PFSK-1 (cell line): ENCODE measurements at regions not wholly inside any gene's neighbourhood (a gene's known extent, or its start where the extent isn't known, plus 50 kb on each side); places are given as distances from the start of the nearest gene placed in this dataset.

Experiments used
- FOXP2 ChIP-seq: optimal IDR thresholded peaks from 2 replicates; pipeline ENCODE3; 2011; ENCODE audit warnings: borderline replicate concordance, control low read depth, inconsistent platforms; ENCODE audit not compliant: insufficient read depth; ENCODE audit errors: extremely low read length, extremely low read depth
- TAF1 ChIP-seq: IDR thresholded peaks from 2 replicates; pipeline ENCODE4 v1.6.1; 2012; ENCODE audit warnings: low read length, control low read depth, borderline replicate concordance; ENCODE audit not compliant: insufficient read depth

DNA sequence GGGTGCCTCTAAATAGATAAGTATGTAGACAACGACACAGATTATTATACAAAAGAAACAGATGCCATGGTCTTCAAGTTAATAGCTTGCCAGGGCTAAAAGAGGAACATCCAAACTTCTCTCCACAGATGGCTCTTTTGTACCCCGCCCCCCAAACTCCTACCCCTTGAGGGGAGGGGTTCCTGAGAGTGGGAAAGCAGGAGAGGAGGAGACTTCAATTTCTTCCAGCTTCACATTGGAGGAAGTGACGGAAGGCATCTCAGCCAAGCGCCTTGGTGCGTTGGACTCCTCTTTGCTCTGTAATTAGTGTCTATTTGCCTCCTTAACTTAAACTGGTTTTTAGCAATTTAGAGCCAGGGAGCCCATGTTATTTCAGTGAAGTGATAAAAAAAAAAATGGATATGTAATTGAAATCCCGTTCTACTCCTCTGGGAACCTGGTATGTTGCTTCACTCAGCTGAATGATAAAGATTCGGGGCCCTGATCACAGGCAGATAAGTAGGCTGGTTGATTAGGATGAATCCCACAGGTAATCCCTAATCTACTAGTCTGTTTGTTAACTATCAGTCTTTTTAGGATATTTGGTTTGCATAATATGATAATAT is 580.9 kb upstream of the CADM1 start:
- no peak for TF ChIP-seq TAF1
- TF ChIP-seq FOXP2, result no peak
